Lung (tissue), 11 donors: ENCODE measurements at regions not wholly inside any gene's neighbourhood (a gene's known extent, or its start where the extent isn't known, plus 50 kb on each side); places are given as distances from the start of the nearest gene placed in this dataset.

Source experiments
- ATAC-seq: fragments of 200-7000 bp; cut with Tn5 transposase; one replicate; pipeline ENCODE4 v1.9.1; 2020; ENCODE audit warnings: moderate number of reproducible peaks; ENCODE audit not compliant: insufficient read depth, low FRiP score
- DNase-seq, 3 donors: peaks; one replicate each; pipeline ENCODE4 v3.0.0-alpha.2; 2013 to 2017
- H3K27ac ChIP-seq, 2 donors: one replicate each; pipeline ENCODE4 v1.5.1; 2013; ENCODE audit warnings: mild to moderate bottlenecking in 2 of 2, moderate library complexity in 2 of 2, control low read depth in 1 of 2, inconsistent platforms in 1 of 2, low read depth in 1 of 2, low read length in 1 of 2
- H3K27me3 ChIP-seq, 3 donors: one replicate each; pipeline ENCODE4 v1.5.1; 2013; ENCODE audit warnings: low read length in 2 of 3; ENCODE audit not compliant: control insufficient read depth in 3 of 3, insufficient read depth in 3 of 3
- H3K36me3 ChIP-seq, 4 donors: one replicate each; pipeline ENCODE4 v1.5.1; 2013; ENCODE audit warnings: low read length in 4 of 4, mild to moderate bottlenecking in 1 of 4, moderate library complexity in 1 of 4; ENCODE audit not compliant: control insufficient read depth in 4 of 4, insufficient read depth in 4 of 4
- H3K4me1 ChIP-seq, 5 donors: one replicate each; pipeline ENCODE4 v1.5.1; 2013; ENCODE audit warnings: low read length in 5 of 5, mild to moderate bottlenecking in 2 of 5, moderate library complexity in 1 of 5; ENCODE audit not compliant: control insufficient read depth in 5 of 5, insufficient read depth in 5 of 5
- H3K4me3 ChIP-seq: one replicate; pipeline ENCODE4 v1.5.1; 2013; ENCODE audit warnings: mild to moderate bottlenecking, control low read depth, moderate library complexity
- H3K9ac ChIP-seq, 2 donors: one replicate each; pipeline ENCODE4 v1.5.1; 2013; ENCODE audit warnings: low read length in 2 of 2, control low read depth in 1 of 2; ENCODE audit not compliant: insufficient read depth in 1 of 2
- H3K9me3 ChIP-seq, 4 donors: one replicate each; pipeline ENCODE4 v1.5.1; 2013; ENCODE audit warnings: low read length in 3 of 4, mild to moderate bottlenecking in 1 of 4, moderate library complexity in 1 of 4; ENCODE audit not compliant: control insufficient read depth in 4 of 4, insufficient read depth in 3 of 4
- WGBS, 2 donors: extraction: QIAGEN DNeasy Blood & Tissue Kit; methylation state at CpG; one replicate each; pipeline ENCODE4 v1.1.7; 2013; 5-methylcytosine and 5-hydroxymethylcytosine counted together
- TF ChIP-seq, protein P1 (sequence below): IDR thresholded peaks from 2 replicates; pipeline ENCODE4 v1.5.1; 2012; ENCODE audit warnings: mild to moderate bottlenecking; ENCODE audit errors: control extremely low read depth, extremely low read depth
- donor health status: control.
- donor health status: control.
- donor health status: Bipolar disorder and iron deficiency.
- donor health status: healthy.
- donor health status: DM: yes; HTN: yes; CAD: no.

DNA sequence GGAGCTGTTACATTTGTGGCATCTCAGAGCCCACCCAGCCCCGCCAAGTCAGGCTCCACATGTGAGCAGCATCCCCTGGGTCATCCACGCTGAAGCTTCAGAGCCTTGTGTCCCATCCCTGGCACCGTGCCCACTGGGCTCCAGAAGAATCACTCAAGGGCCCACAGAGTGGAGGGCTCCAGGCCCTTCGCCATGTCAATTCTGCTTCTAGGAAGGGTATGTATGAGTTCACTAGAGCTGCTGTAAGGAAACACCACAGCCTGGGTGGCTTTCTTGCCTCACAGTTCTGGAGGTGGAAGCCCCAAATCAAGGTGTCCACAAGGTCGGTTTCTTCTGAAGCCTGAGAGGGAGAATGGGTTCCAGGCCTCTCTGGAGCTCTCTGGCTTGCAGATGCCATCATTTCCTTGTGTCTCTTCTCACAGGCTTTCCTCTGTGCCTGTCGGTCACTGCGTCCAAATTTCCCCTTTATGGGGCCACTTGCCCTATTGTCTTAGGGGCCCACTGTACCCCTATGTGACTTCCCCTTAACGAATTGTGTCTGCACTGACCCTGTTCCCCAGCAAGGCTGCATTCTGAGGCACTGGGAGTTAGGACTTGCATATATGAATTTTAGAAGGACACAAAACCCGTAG, 1476.0 kb downstream of the TBC1D22A start:
- Histone ChIP-seq H3K27ac (no peak overlapping the region), H3K36me3 (no peaks in the 10 kb centered on the region), H3K9ac (no peak overlapping the region), H3K9me3 (peaks cover 0 to 3% (median 2%) of the 10 kb centered on the region in 4 donors), H3K27me3 (peaks cover 0 to 9% (median 0%) of the 10 kb centered on the region in 3 donors), H3K4me3 (no peak overlapping the region), H3K4me1 (no peaks in the 10 kb centered on the region)
- WGBS, 2 donors: 68 to 78% methylated on average over 9 of the region's 9 CpGs
- no peak for ATAC-seq
- TF ChIP-seq, protein P1, sequence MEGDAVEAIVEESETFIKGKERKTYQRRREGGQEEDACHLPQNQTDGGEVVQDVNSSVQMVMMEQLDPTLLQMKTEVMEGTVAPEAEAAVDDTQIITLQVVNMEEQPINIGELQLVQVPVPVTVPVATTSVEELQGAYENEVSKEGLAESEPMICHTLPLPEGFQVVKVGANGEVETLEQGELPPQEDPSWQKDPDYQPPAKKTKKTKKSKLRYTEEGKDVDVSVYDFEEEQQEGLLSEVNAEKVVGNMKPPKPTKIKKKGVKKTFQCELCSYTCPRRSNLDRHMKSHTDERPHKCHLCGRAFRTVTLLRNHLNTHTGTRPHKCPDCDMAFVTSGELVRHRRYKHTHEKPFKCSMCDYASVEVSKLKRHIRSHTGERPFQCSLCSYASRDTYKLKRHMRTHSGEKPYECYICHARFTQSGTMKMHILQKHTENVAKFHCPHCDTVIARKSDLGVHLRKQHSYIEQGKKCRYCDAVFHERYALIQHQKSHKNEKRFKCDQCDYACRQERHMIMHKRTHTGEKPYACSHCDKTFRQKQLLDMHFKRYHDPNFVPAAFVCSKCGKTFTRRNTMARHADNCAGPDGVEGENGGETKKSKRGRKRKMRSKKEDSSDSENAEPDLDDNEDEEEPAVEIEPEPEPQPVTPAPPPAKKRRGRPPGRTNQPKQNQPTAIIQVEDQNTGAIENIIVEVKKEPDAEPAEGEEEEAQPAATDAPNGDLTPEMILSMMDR: no peak
- no peak for DNase-seq

GRCh38 chr22:48237466-48238283, 1475.2 kb downstream of the TBC1D22A start:
- 93 to 94% methylated on average over 21 of the region's 21 CpGs for WGBS, 2 donors
- H3K27ac ChIP-seq: no peak overlapping the region
- H3K9me3 ChIP-seq: peaks cover 0 to 6% (median 2%) of the 10 kb centered on the region in 4 donors
- H3K4me1 ChIP-seq: no peaks in the 10 kb centered on the region
- DNase-seq (no peak), ATAC-seq (no peak)
- no peak overlapping the region for H3K9ac ChIP-seq
- no peak overlapping the region for H3K4me3 ChIP-seq
- TF ChIP-seq, protein P1: no peak
- no peaks in the 10 kb centered on the region for H3K36me3 ChIP-seq
- H3K27me3 ChIP-seq: peaks cover 0 to 9% (median 0%) of the 10 kb centered on the region in 3 donors

GRCh38 chr22:48236261-48236660, 1473.8 kb downstream of the TBC1D22A start:
- DNase-seq: no peak
- no peaks in the 10 kb centered on the region for H3K4me1 ChIP-seq
- 75 to 78% methylated on average over 4 of the region's 4 CpGs for WGBS, 2 donors

More at GRCh38 chr22:48236261-48236660, 1473.8 kb downstream of the TBC1D22A start:
- ATAC-seq: no peak
- Histone ChIP-seq H3K36me3 (no peaks in the 10 kb centered on the region), H3K9me3 (peaks cover 0 to 6% (median 2%) of the 10 kb centered on the region in 4 donors), H3K9ac (no peak overlapping the region), H3K27ac (no peak overlapping the region), H3K4me3 (no peak overlapping the region), H3K27me3 (peaks cover 0 to 9% (median 0%) of the 10 kb centered on the region in 3 donors)
- TF ChIP-seq, protein P1: no peak
